Caco-2 (cell line): ENCODE measurements at regions not wholly inside any gene's neighbourhood (a gene's known extent, or its start where the extent isn't known, plus 50 kb on each side); places are given as distances from the start of the nearest gene placed in this dataset.

Experiments used
- BruUV-seq: library from RNA; stranded (reverse); fragments of 400-500 nt; replicated peaks from 2 replicates; lab custom pipeline; 2021; lab: Mats Ljungman, UMichigan
- CTCF ChIA-PET: fragments of 300-600 bp; sonication (Branson Sonifier 250); formaldehyde crosslinking; loops from one replicate; lab custom pipeline; 2022; ENCODE audit warnings: antibody characterized with exemption; lab: Charles Lee
- POLR2A ChIA-PET: fragments of 300-600 bp; sonication (Branson Sonifier 250); formaldehyde crosslinking; loops from one replicate; lab custom pipeline; 2022; ENCODE audit warnings: antibody characterized with exemption; lab: Charles Lee
- DNase-seq, 2 experiments: peaks; one replicate each; pipeline versions ENCODE4 v3.0.0 to v3.0.0-alpha.2; 2020 to 2022
- H3K27me3 ChIP-seq: replicated peaks from 2 replicates; pipeline ENCODE4 v1.6.0; 2011; ENCODE audit warnings: low read length; ENCODE audit not compliant: control insufficient read depth, insufficient read depth
- H3K36me3 ChIP-seq: 2 replicates; pipeline ENCODE4 v1.5.1; 2011; ENCODE audit warnings: low read length; ENCODE audit not compliant: control insufficient read depth, insufficient read depth
- H3K4me1 ChIP-seq: fragments of 250-450 bp; sonication (Bioruptor Pico); 2 replicates; pipeline ENCODE4 v1.5.1; 2020; ENCODE audit warnings: mild to moderate bottlenecking
- H3K4me3 ChIP-seq: 2 replicates; pipeline ENCODE4 v1.5.1; 2011; ENCODE audit warnings: low read depth, mild to moderate bottlenecking, control low read depth, low read length
- H3K9me3 ChIP-seq: fragments of 250-450 bp; sonication (Bioruptor Pico); 2 replicates; pipeline ENCODE4 v1.5.1; 2020; ENCODE audit warnings: mild to moderate bottlenecking, moderate library complexity
- H3K27ac Mint-ChIP-seq: one replicate; pipeline ENCODE4 v1.8.0; 2022; ENCODE audit warnings: mixed read lengths; ENCODE audit not compliant: unreplicated experiment
- H3K27me3 Mint-ChIP-seq: one replicate; pipeline ENCODE4 v1.8.0; 2022; ENCODE audit warnings: mixed read lengths; ENCODE audit not compliant: insufficient read depth, unreplicated experiment
- H3K36me3 Mint-ChIP-seq: one replicate; pipeline ENCODE4 v1.8.0; 2022; ENCODE audit warnings: mild to moderate bottlenecking, mixed read lengths; ENCODE audit not compliant: insufficient read depth, unreplicated experiment
- H3K4me1 Mint-ChIP-seq: one replicate; pipeline ENCODE4 v1.8.0; 2022; ENCODE audit warnings: low read depth, mixed read lengths; ENCODE audit not compliant: unreplicated experiment
- H3K4me3 Mint-ChIP-seq: one replicate; pipeline ENCODE4 v1.8.0; 2022; ENCODE audit warnings: mild to moderate bottlenecking, moderate library complexity, mixed read lengths; ENCODE audit not compliant: unreplicated experiment
- H3K9me3 Mint-ChIP-seq: one replicate; pipeline ENCODE4 v1.8.0; 2022; ENCODE audit warnings: mixed read lengths; ENCODE audit not compliant: unreplicated experiment
- intact Hi-C: fragments of 100-400 bp; cut with micrococcal nuclease; formaldehyde crosslinking; loops from one replicate; pipeline ENCODE4 v1.10.0; 2022; ENCODE audit not compliant: unreplicated experiment
- TF ChIP-seq, protein P1 (sequence below), 2 experiments: fragments of 200-600 bp in 1 of 2; IDR thresholded peaks; 1 replicate in 1 of 2; 2 replicates in 1 of 2; pipeline versions ENCODE4 v1.5.1 to v1.8.0; 2011 to 2022; ENCODE audit warnings: antibody characterized with exemption in 1 of 2, control low read depth in 1 of 2, inconsistent platforms in 1 of 2, low read depth in 1 of 2, low read length in 1 of 2, mild to moderate bottlenecking in 1 of 2, moderate library complexity in 1 of 2; ENCODE audit not compliant: insufficient read depth in 1 of 2, severe bottlenecking in 1 of 2, unreplicated experiment in 1 of 2

DNA sequence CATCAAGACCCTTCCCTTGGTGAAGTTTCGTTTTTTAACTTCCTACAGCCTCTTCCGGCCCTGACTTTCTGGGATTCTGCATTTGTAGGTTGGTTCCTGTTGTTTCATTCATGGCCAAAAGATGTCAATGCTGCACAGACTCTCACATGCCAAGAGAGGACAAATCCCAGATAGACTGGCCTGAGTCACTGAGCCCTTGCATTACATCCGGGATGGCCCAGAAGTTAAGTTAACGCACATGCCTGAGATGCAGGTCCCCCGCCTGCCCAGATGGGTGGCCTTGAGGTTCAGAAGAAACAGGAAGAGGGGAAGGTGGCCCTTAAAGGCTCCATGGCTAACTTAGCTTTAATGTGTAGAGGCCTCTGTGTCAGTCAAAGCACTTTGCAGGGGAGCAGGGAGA lies 51.6 kb upstream of the SRGAP3 start:
- peaks cover 10% of the 10 kb centered on the region for H3K9me3 Mint-ChIP-seq
- ChIA-PET CTCF (interaction anchor here (0.6 kb wide), 1 partner anchor 10 kb away, joined by 3 read pairs; no protein-coding TSS in a partner anchor), POLR2A (no interaction called here)
- Histone ChIP-seq H3K4me1 (no peaks in the 10 kb centered on the region), H3K36me3 (no peaks in the 10 kb centered on the region), H3K9me3 (no peaks in the 10 kb centered on the region), H3K27me3 (no peaks in the 10 kb centered on the region), H3K4me3 (no peak overlapping the region)
- no peak overlapping the region for H3K4me3 Mint-ChIP-seq
- H3K4me1 Mint-ChIP-seq, result no peaks in the 10 kb centered on the region
- BruUV-seq, result no TSS peak
- TF ChIP-seq, protein P1, sequence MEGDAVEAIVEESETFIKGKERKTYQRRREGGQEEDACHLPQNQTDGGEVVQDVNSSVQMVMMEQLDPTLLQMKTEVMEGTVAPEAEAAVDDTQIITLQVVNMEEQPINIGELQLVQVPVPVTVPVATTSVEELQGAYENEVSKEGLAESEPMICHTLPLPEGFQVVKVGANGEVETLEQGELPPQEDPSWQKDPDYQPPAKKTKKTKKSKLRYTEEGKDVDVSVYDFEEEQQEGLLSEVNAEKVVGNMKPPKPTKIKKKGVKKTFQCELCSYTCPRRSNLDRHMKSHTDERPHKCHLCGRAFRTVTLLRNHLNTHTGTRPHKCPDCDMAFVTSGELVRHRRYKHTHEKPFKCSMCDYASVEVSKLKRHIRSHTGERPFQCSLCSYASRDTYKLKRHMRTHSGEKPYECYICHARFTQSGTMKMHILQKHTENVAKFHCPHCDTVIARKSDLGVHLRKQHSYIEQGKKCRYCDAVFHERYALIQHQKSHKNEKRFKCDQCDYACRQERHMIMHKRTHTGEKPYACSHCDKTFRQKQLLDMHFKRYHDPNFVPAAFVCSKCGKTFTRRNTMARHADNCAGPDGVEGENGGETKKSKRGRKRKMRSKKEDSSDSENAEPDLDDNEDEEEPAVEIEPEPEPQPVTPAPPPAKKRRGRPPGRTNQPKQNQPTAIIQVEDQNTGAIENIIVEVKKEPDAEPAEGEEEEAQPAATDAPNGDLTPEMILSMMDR (IDR thresholded peaks at IDR 0.05; ENCODE audit: insufficient read depth in 1 of 2, low read depth in 1 of 2, low read length in 1 of 2, severe bottlenecking in 1 of 2, unreplicated experiment in 1 of 2), result no peak
- no peak for DNase-seq
- intact Hi-C loops, result no loop called here
- H3K36me3 Mint-ChIP-seq, result no peaks in the 10 kb centered on the region
- peaks cover 3% of the 10 kb centered on the region for H3K27me3 Mint-ChIP-seq
- no peak overlapping the region for H3K27ac Mint-ChIP-seq

DNA sequence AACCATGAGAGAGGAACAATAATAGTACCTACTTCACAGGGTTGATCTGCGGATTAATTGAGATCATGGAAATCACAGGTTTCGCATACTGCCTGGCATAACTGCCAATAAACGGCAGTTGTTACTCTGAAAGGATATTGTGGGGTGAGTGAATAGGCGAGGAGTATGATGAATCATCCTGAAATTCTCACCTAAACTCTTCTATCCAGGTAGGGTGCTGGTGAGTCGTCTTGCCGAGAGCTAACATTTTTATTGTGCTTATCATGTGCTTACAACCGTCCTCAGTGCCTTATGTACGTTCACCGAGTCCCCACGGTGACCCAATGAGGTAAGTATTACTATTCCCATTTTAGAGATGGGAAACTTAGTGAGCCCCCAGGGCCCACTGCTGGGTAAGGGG lies 52.4 kb upstream of the SRGAP3 start:
- TF ChIP-seq, protein P1 (IDR thresholded peaks at IDR 0.05; ENCODE audit: insufficient read depth in 1 of 2, low read depth in 1 of 2, low read length in 1 of 2, severe bottlenecking in 1 of 2, unreplicated experiment in 1 of 2), result no peak
- H3K4me3 Mint-ChIP-seq, result no peak overlapping the region
- H3K27ac Mint-ChIP-seq, result no peak overlapping the region
- no TSS peak for BruUV-seq
- intact Hi-C loops, result loop anchor here (1.0 kb wide), 5 partner anchors 77 to 330 kb away; no protein-coding TSS in a partner anchor
- Histone ChIP-seq H3K4me3 (no peak overlapping the region), H3K9me3 (no peaks in the 10 kb centered on the region), H3K4me1 (no peaks in the 10 kb centered on the region), H3K36me3 (no peaks in the 10 kb centered on the region), H3K27me3 (no peaks in the 10 kb centered on the region)
- H3K4me1 Mint-ChIP-seq, result no peaks in the 10 kb centered on the region
- peaks cover 3% of the 10 kb centered on the region for H3K27me3 Mint-ChIP-seq
- ChIA-PET POLR2A (no interaction called here), CTCF (interaction anchor here (0.5 to 1.1 kb wide), 10 partner anchors 17 to 337 kb away, joined by 3 to 9 read pairs (median 4); partner anchors contain the start of gene SRGAP3)
- H3K9me3 Mint-ChIP-seq, result peaks cover 10% of the 10 kb centered on the region
- no peak for DNase-seq
- H3K36me3 Mint-ChIP-seq, result no peaks in the 10 kb centered on the region

DNA sequence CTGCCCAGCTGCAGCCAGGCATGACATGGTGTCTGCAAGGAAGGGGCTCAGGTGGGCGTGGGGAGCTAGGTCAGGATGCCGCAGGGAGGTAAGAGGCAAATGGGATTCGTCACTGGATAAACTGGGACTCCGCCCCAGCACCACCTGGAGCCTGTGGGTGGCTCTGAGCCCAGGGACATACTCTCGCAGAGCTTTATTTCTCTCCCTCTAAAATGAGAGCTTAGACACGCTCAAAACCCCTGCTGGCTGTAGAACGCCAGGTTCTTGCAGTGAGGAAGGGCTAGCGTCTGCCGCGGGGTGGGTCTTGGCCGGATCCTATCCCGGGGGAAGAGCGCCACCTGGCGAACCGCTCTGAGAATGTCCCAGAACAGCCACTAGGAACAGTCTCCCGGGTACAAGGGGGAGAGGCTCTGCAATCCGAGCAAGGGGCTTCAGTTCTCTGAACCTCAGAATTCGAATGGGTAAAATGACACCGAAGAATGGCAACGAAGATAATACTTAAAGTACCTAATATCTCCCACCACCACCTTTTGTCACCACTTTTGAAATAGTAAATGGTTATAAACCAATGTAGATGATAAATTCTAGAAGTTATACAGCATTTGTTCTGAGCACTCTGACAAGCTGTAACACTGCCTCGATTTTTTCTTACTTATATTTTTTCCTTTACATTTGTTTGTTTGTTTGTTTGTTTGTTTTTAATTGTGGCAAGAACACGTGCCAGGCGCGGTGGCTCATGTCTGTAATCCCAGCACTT lies 53.2 kb upstream of the SRGAP3 start:
- DNase-seq, result peak; percentile 79 to 85
- H3K27ac Mint-ChIP-seq, result no peak overlapping the region
- TF ChIP-seq, protein P1 (IDR thresholded peaks at IDR 0.05; ENCODE audit: insufficient read depth in 1 of 2, low read depth in 1 of 2, low read length in 1 of 2, severe bottlenecking in 1 of 2, unreplicated experiment in 1 of 2), result peak; percentile 75 to 85
- peaks cover 10% of the 10 kb centered on the region for H3K9me3 Mint-ChIP-seq
- no TSS peak for BruUV-seq
- intact Hi-C loops, result loop anchor here (1.0 kb wide), 5 partner anchors 78 to 331 kb away; no protein-coding TSS in a partner anchor
- Histone ChIP-seq H3K4me1 (no peaks in the 10 kb centered on the region), H3K4me3 (no peak overlapping the region), H3K36me3 (no peaks in the 10 kb centered on the region), H3K9me3 (no peaks in the 10 kb centered on the region), H3K27me3 (no peaks in the 10 kb centered on the region)
- H3K36me3 Mint-ChIP-seq, result no peaks in the 10 kb centered on the region
- H3K4me3 Mint-ChIP-seq, result no peak overlapping the region
- no peaks in the 10 kb centered on the region for H3K4me1 Mint-ChIP-seq
- ChIA-PET CTCF (interaction anchor here (0.5 to 1.2 kb wide), 13 partner anchors 18 to 337 kb away, joined by 3 to 9 read pairs (median 3); partner anchors contain the start of gene SRGAP3), POLR2A (no interaction called here)
- H3K27me3 Mint-ChIP-seq, result peaks cover 3% of the 10 kb centered on the region
